ENCODE measurements at regions not wholly inside any gene's neighbourhood (a gene's known extent, or its start where the extent isn't known, plus 50 kb on each side); places are given as distances from the start of the nearest gene placed in this dataset.

GRCh38 chr5:164934039-164934438, 1428.6 kb downstream of the MAT2B start:
- TF ChIP-seq POLR2A (IDR thresholded peaks at IDR 0.05) (no peak), CTCF (IDR thresholded peaks at IDR 0.05) (no peak), POLR2AphosphoS5 (IDR thresholded peaks at IDR 0.05) (no peak), EP300 (IDR thresholded peaks at IDR 0.05; ENCODE audit: low read depth) (no peak)

All from transverse colon (tissue), 4 donors.